Chondrocyte (in vitro differentiated cells): ENCODE measurements at regions not wholly inside any gene's neighbourhood (a gene's known extent, or its start where the extent isn't known, plus 50 kb on each side); places are given as distances from the start of the nearest gene placed in this dataset.

Experiments
- DNase-seq: peaks from one replicate; pipeline ENCODE4 v3.0.0; 2021; ENCODE audit warnings: mixed read lengths, low spot score
- H3K27ac Mint-ChIP-seq: one replicate; pipeline ENCODE4 v1.8.0; 2021; ENCODE audit warnings: mild to moderate bottlenecking, moderate library complexity, mixed read lengths; ENCODE audit not compliant: unreplicated experiment
- H3K27me3 Mint-ChIP-seq: 2 replicates; pipeline ENCODE4 v1.8.0; 2021; ENCODE audit warnings: low read depth, mixed read lengths
- H3K36me3 Mint-ChIP-seq: 2 replicates; pipeline ENCODE4 v1.8.0; 2021; ENCODE audit warnings: low read depth, mixed read lengths
- H3K4me1 Mint-ChIP-seq: 2 replicates; pipeline ENCODE4 v1.8.0; 2021; ENCODE audit warnings: low read depth, mild to moderate bottlenecking, mixed read lengths
- H3K4me3 Mint-ChIP-seq: one replicate; pipeline ENCODE4 v1.8.0; 2021; ENCODE audit warnings: mild to moderate bottlenecking, moderate library complexity, mixed read lengths; ENCODE audit not compliant: unreplicated experiment
- H3K9me3 Mint-ChIP-seq: 2 replicates; pipeline ENCODE4 v1.8.0; 2021; ENCODE audit warnings: low read depth, mixed read lengths
- CTCF ChIP-seq: fragments of 200-600 bp; sonication (generic); IDR thresholded peaks from 2 replicates; pipeline ENCODE4 v1.5.0; 2021; ENCODE audit warnings: antibody characterized with exemption, mild to moderate bottlenecking, moderate library complexity

GRCh38 chr3:16743276-16743675 lies 138.1 kb upstream of the DAZL start:
- DNase-seq: no peak
- peaks cover 20% of the 10 kb centered on the region for H3K4me1 Mint-ChIP-seq
- H3K36me3 Mint-ChIP-seq: peaks cover 2% of the 10 kb centered on the region
- peaks cover 17% of the 10 kb centered on the region for H3K9me3 Mint-ChIP-seq
- no peak for TF ChIP-seq CTCF
- H3K27ac Mint-ChIP-seq: no peak overlapping the region
- H3K4me3 Mint-ChIP-seq: no peak overlapping the region
- no peaks in the 10 kb centered on the region for H3K27me3 Mint-ChIP-seq

GRCh38 chr3:16759227-16759903 lies 125.4 kb upstream of the PLCL2 start:
- no peaks in the 10 kb centered on the region for H3K36me3 Mint-ChIP-seq
- no peak for DNase-seq
- no peaks in the 10 kb centered on the region for H3K4me1 Mint-ChIP-seq
- H3K9me3 Mint-ChIP-seq: peaks cover 6% of the 10 kb centered on the region
- TF ChIP-seq CTCF: no peak
- H3K27ac Mint-ChIP-seq: no peak overlapping the region
- peaks cover 16% of the 10 kb centered on the region for H3K27me3 Mint-ChIP-seq
- no peak overlapping the region for H3K4me3 Mint-ChIP-seq

- no peak for TF ChIP-seq CTCF
- no peak for DNase-seq
- Mint-ChIP-seq H3K27ac (no peak overlapping the region), H3K9me3 (peaks cover 6% of the 10 kb centered on the region), H3K4me3 (no peak overlapping the region), H3K27me3 (peaks cover 15% of the 10 kb centered on the region), H3K36me3 (no peaks in the 10 kb centered on the region), H3K4me1 (no peaks in the 10 kb centered on the region)
Observed at GRCh38 chr3:16761571-16761970, 123.2 kb upstream of the PLCL2 start.

- no peak overlapping the region for H3K4me3 Mint-ChIP-seq
- no peak overlapping the region for H3K27ac Mint-ChIP-seq
- H3K36me3 Mint-ChIP-seq: no peaks in the 10 kb centered on the region
- no peak for TF ChIP-seq CTCF
- no peak for DNase-seq
- H3K27me3 Mint-ChIP-seq: peaks cover 6% of the 10 kb centered on the region
- peaks cover 14% of the 10 kb centered on the region for H3K4me1 Mint-ChIP-seq
- H3K9me3 Mint-ChIP-seq: peaks cover 6% of the 10 kb centered on the region
Observed at GRCh38 chr3:16765661-16766060, 119.1 kb upstream of the PLCL2 start.

- H3K4me1 Mint-ChIP-seq: peaks cover 14% of the 10 kb centered on the region
- H3K27me3 Mint-ChIP-seq: peaks cover 6% of the 10 kb centered on the region
- H3K36me3 Mint-ChIP-seq: no peaks in the 10 kb centered on the region
- TF ChIP-seq CTCF: no peak
- no peak overlapping the region for H3K4me3 Mint-ChIP-seq
- no peak for DNase-seq
- H3K9me3 Mint-ChIP-seq: peaks cover 5% of the 10 kb centered on the region
- no peak overlapping the region for H3K27ac Mint-ChIP-seq
Observed at GRCh38 chr3:16767006-16767405, 117.7 kb upstream of the PLCL2 start.
